AG09309 (cell line): ENCODE measurements at regions not wholly inside any gene's neighbourhood (a gene's known extent, or its start where the extent isn't known, plus 50 kb on each side); places are given as distances from the start of the nearest gene placed in this dataset.

Experiments
- DNase-seq: peaks from one replicate; pipeline ENCODE4 v3.0.0-alpha.2; 2010; ENCODE audit warnings: low read depth
- H3K4me3 ChIP-seq: 2 replicates; pipeline ENCODE4 v1.5.1; 2011; ENCODE audit warnings: mild to moderate bottlenecking, low read depth, low read length, moderate library complexity; ENCODE audit not compliant: control insufficient read depth
- TF ChIP-seq, protein P1 (sequence below): IDR thresholded peaks from 2 replicates; pipeline ENCODE4 v1.5.1; 2011; ENCODE audit warnings: mild to moderate bottlenecking, low read depth, low read length, inconsistent platforms; ENCODE audit not compliant: insufficient read depth, control insufficient read depth; ENCODE audit errors: missing control alignments

- TF ChIP-seq, protein P1, sequence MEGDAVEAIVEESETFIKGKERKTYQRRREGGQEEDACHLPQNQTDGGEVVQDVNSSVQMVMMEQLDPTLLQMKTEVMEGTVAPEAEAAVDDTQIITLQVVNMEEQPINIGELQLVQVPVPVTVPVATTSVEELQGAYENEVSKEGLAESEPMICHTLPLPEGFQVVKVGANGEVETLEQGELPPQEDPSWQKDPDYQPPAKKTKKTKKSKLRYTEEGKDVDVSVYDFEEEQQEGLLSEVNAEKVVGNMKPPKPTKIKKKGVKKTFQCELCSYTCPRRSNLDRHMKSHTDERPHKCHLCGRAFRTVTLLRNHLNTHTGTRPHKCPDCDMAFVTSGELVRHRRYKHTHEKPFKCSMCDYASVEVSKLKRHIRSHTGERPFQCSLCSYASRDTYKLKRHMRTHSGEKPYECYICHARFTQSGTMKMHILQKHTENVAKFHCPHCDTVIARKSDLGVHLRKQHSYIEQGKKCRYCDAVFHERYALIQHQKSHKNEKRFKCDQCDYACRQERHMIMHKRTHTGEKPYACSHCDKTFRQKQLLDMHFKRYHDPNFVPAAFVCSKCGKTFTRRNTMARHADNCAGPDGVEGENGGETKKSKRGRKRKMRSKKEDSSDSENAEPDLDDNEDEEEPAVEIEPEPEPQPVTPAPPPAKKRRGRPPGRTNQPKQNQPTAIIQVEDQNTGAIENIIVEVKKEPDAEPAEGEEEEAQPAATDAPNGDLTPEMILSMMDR, result no peak
- no peak overlapping the region for H3K4me3 ChIP-seq
- no peak for DNase-seq
Observed at GRCh38 chr2:196440413-196440812, 199.1 kb upstream of the CCDC150 start.

DNA sequence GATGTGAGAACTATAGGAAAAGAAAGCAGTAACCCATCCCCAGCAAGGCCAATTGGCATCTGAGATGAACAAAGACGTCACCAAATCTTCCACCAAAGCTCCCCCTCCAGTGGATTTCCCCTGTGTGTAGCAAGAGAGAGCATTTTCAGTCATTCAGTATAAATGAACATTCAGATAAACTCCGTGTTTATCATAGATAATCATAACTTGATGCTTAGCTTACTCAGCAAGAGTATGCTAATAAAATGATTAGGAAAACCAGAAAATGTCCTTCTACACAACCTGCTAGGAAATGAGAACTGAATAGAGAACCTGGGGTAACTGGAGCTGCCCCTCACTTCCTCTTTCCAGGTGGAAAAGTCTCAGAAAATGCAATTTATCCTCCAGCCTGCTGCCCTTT, 198.0 kb upstream of the CCDC150 start:
- DNase-seq, result no peak
- no peak overlapping the region for H3K4me3 ChIP-seq
- TF ChIP-seq, protein P1, result no peak

DNA sequence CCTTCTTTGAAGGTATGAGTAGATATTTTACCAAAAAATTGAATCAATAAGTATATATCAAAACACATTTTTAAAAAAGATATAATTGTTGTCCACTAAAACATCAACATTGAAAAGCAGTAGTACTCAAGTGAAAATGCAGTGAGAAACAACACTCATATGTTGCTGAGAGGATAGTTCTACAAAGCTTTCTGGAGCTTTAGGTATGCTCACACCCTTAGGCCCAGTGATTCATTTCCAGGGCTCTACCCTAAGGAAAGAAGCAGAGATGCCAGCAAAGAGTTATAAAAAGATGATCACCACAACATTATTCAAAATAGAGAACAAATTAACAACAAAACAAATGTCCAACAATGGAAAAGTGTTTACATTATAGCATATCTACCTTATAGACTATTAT, 197.3 kb upstream of the CCDC150 start:
- DNase-seq, result no peak
- TF ChIP-seq, protein P1, result no peak
- no peak overlapping the region for H3K4me3 ChIP-seq

DNA sequence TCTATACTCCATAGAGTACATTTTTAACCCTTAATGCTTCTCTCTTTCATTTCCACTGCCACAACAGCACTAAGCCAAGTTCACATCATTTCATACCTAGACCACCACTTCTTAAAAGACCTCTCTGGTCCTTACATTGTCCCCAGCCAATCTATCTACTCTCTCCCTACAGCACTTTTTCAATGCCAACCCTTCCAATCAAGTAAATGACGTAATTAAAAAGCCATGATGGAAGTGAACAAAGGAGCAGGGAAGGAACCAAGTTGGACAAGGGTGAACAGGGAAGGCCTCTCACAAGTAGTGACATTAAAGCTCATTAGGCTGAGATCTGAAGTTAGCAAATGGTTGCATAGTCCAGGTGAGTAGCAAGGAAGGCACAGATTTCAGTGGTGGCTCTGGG, 195.1 kb upstream of the CCDC150 start:
- H3K4me3 ChIP-seq, result no peak overlapping the region
- TF ChIP-seq, protein P1, result no peak
- DNase-seq, result no peak

GRCh38 chr2:196445991-196446390, 193.5 kb upstream of the CCDC150 start:
- DNase-seq, result no peak
- TF ChIP-seq, protein P1, result no peak

GRCh38 chr2:196448407-196449079, 191.0 kb upstream of the CCDC150 start:
- no peak overlapping the region for H3K4me3 ChIP-seq
- DNase-seq, result no peak
- TF ChIP-seq, protein P1, result no peak

More at GRCh38 chr2:196445991-196446390, 193.5 kb upstream of the CCDC150 start:
- H3K4me3 ChIP-seq, result no peak overlapping the region
